PC-9 (cell line): ENCODE measurements at regions not wholly inside any gene's neighbourhood (a gene's known extent, or its start where the extent isn't known, plus 50 kb on each side); places are given as distances from the start of the nearest gene placed in this dataset.

Source experiments
- BruUV-seq: library from RNA; stranded (reverse); fragments of 400-500 nt; replicated peaks from 2 replicates; lab custom pipeline; 2021; lab: Mats Ljungman, UMichigan
- CTCF ChIA-PET: fragments of 300-600 bp; sonication (Branson Sonifier 250); formaldehyde crosslinking; loops from one replicate; lab custom pipeline; 2022; ENCODE audit warnings: antibody characterized with exemption; lab: Charles Lee
- POLR2A ChIA-PET: fragments of 300-600 bp; sonication (Branson Sonifier 250); formaldehyde crosslinking; loops from one replicate; lab custom pipeline; 2022; ENCODE audit warnings: antibody characterized with exemption; ENCODE audit not compliant: unreplicated experiment; lab: Charles Lee
- DNase-seq, 2 experiments: peaks; one replicate each; pipeline versions ENCODE4 v3.0.0 to v3.0.0-alpha.2; 2015 to 2022; ENCODE audit warnings: mixed read lengths in 1 of 2
- H2AFZ ChIP-seq: fragments of 200-600 bp; sonication (generic); 2 replicates; pipeline ENCODE4 v1.8.1; 2017; ENCODE audit warnings: antibody characterized with exemption
- H3F3A ChIP-seq: fragments of 200-600 bp; sonication (generic); 2 replicates; pipeline ENCODE4 v1.8.1; 2017; ENCODE audit warnings: antibody characterized with exemption, mild to moderate bottlenecking, low read depth; ENCODE audit not compliant: insufficient read depth
- H3K27ac ChIP-seq: fragments of 200-600 bp; sonication (generic); 2 replicates; pipeline ENCODE4 v1.6.1; 2016; ENCODE audit warnings: mixed run types
- H3K27me3 ChIP-seq: fragments of 200-600 bp; sonication (generic); 2 replicates; pipeline ENCODE4 v1.6.1; 2016; ENCODE audit warnings: low read depth, mixed run types; ENCODE audit not compliant: insufficient read depth
- H3K36me3 ChIP-seq: fragments of 200-600 bp; sonication (generic); 2 replicates; pipeline ENCODE4 v1.6.1; 2016; ENCODE audit warnings: low read depth, mixed run types
- H3K4me1 ChIP-seq: fragments of 200-600 bp; sonication (generic); replicated peaks from 2 replicates; pipeline ENCODE4 v1.6.1; 2016; ENCODE audit warnings: mixed run types; ENCODE audit not compliant: insufficient read depth
- H3K4me2 ChIP-seq: fragments of 200-600 bp; sonication (generic); 2 replicates; pipeline ENCODE4 v1.6.1; 2017; ENCODE audit warnings: mixed run types
- H3K4me3 ChIP-seq: fragments of 200-600 bp; sonication (generic); 2 replicates; pipeline ENCODE4 v1.6.1; 2016; ENCODE audit warnings: mixed run types
- H3K79me2 ChIP-seq: fragments of 200-600 bp; sonication (generic); 2 replicates; pipeline ENCODE4 v1.6.1; 2017; ENCODE audit warnings: low read depth, mixed run types
- H3K9me2 ChIP-seq: fragments of 200-600 bp; sonication (generic); 2 replicates; pipeline ENCODE4 v1.8.1; 2017; ENCODE audit warnings: mild to moderate bottlenecking; ENCODE audit not compliant: insufficient read depth
- H3K9me3 ChIP-seq: fragments of 200-600 bp; sonication (generic); 2 replicates; pipeline ENCODE4 v1.8.1; 2016; ENCODE audit warnings: low read depth; ENCODE audit not compliant: insufficient read depth
- H4K20me1 ChIP-seq: fragments of 200-600 bp; sonication (generic); 2 replicates; pipeline ENCODE4 v1.8.1; 2017; ENCODE audit not compliant: insufficient read depth
- CTCF ChIP-seq: fragments of 200-600 bp; sonication (generic); conservative IDR thresholded peaks from 2 replicates; pipeline ENCODE4 v1.6.1; 2017; ENCODE audit warnings: mixed run types, antibody characterized with exemption, mild to moderate bottlenecking, moderate library complexity
- EZH2 ChIP-seq: fragments of 200-600 bp; sonication (generic); IDR thresholded peaks from 2 replicates; pipeline ENCODE4 v1.8.0; 2017; ENCODE audit warnings: antibody characterized with exemption, low read depth
- intact Hi-C: fragments of 100-400 bp; cut with micrococcal nuclease; formaldehyde crosslinking; loops from one replicate; pipeline ENCODE4 v1.10.0; 2022; ENCODE audit not compliant: unreplicated experiment

- Histone ChIP-seq H3K27me3 (no peaks in the 10 kb centered on the region; the same call in 1 of the 2 replicates), H3K36me3 (no peaks in the 10 kb centered on the region), H3F3A (no peaks in the 10 kb centered on the region), H3K4me2 (no peak overlapping the region), H3K79me2 (no peaks in the 10 kb centered on the region), H3K4me3 (no peak overlapping the region), H2AFZ (no peak overlapping the region), H3K9me3 (no peaks in the 10 kb centered on the region), H3K9me2 (no peaks in the 10 kb centered on the region), H4K20me1 (no peaks in the 10 kb centered on the region), H3K27ac (no peak overlapping the region), H3K4me1 (no peaks in the 10 kb centered on the region)
- no peak for TF ChIP-seq EZH2
- TF ChIP-seq CTCF: peak; percentile 29; the same call in 1 of the 2 replicates
- intact Hi-C loops: no loop called here
- BruUV-seq: no TSS peak
- ChIA-PET CTCF (no interaction called here), POLR2A (no interaction called here)
- no peak for DNase-seq
Measured at GRCh38 chr17:21525464-21526130, 149.4 kb downstream of the KCNJ12 start.

- BruUV-seq: no TSS peak
- no peak for DNase-seq
- H3K4me2 ChIP-seq: no peak overlapping the region
- no peaks in the 10 kb centered on the region for H3F3A ChIP-seq
- no peaks in the 10 kb centered on the region for H3K36me3 ChIP-seq
- no peaks in the 10 kb centered on the region for H3K9me3 ChIP-seq
- POLR2A ChIA-PET: no interaction called here
- no peak overlapping the region for H3K27ac ChIP-seq
- CTCF ChIA-PET: no interaction called here
- H3K4me3 ChIP-seq: no peak overlapping the region
- no peak for TF ChIP-seq CTCF
- no peak for TF ChIP-seq EZH2
- H3K4me1 ChIP-seq: no peaks in the 10 kb centered on the region
- H4K20me1 ChIP-seq: no peaks in the 10 kb centered on the region
- H3K9me2 ChIP-seq: no peaks in the 10 kb centered on the region
- intact Hi-C loops: no loop called here
- no peak overlapping the region for H2AFZ ChIP-seq
- no peaks in the 10 kb centered on the region for H3K27me3 ChIP-seq
- H3K79me2 ChIP-seq: no peaks in the 10 kb centered on the region
Measured at GRCh38 chr17:21528031-21528695, 152.0 kb downstream of the KCNJ12 start.

- no peak overlapping the region for H3K4me3 ChIP-seq
- H3F3A ChIP-seq: no peaks in the 10 kb centered on the region
- H3K27ac ChIP-seq: no peak overlapping the region
- H3K36me3 ChIP-seq: no peaks in the 10 kb centered on the region
- no peak overlapping the region for H3K4me2 ChIP-seq
- H3K9me3 ChIP-seq: no peaks in the 10 kb centered on the region
- POLR2A ChIA-PET: no interaction called here
- H3K79me2 ChIP-seq: no peaks in the 10 kb centered on the region
- CTCF ChIA-PET: no interaction called here
- no peak overlapping the region for H2AFZ ChIP-seq
- no peaks in the 10 kb centered on the region; the same call in 1 of the 2 replicates for H4K20me1 ChIP-seq
- no TSS peak for BruUV-seq
- H3K4me1 ChIP-seq: no peaks in the 10 kb centered on the region
- H3K9me2 ChIP-seq: no peaks in the 10 kb centered on the region
- TF ChIP-seq EZH2 (no peak), CTCF (no peak)
- no peaks in the 10 kb centered on the region for H3K27me3 ChIP-seq
- intact Hi-C loops: no loop called here
- DNase-seq: no peak
Measured at GRCh38 chr17:21530311-21530710, 154.2 kb downstream of the KCNJ12 start.
